ENCODE measurements at regions not wholly inside any gene's neighbourhood (a gene's known extent, or its start where the extent isn't known, plus 50 kb on each side); places are given as distances from the start of the nearest gene placed in this dataset.

- DNase-seq (ENCODE audit: low read depth) = no peak
- in situ Hi-C loops (cut with HindIII; ENCODE audit: low pct_unique_long_range_greater_than_20kb, low sequenced_read_pairs) = no loop called here
These were observed 147.7 kb upstream of the WNT4 start for GRCh38 chr1:22290611-22291010.

GRCh38 chr1:22291057-22291456, 148.2 kb upstream of the WNT4 start:
- DNase-seq (ENCODE audit: low read depth) = no peak
- in situ Hi-C loops (cut with HindIII; ENCODE audit: low pct_unique_long_range_greater_than_20kb, low sequenced_read_pairs) = no loop called here

GRCh38 chr1:22291494-22291893, 148.6 kb upstream of the WNT4 start:
- DNase-seq (ENCODE audit: low read depth) = no peak
- in situ Hi-C loops (cut with HindIII; ENCODE audit: low pct_unique_long_range_greater_than_20kb, low sequenced_read_pairs) = no loop called here

- in situ Hi-C loops (cut with HindIII; ENCODE audit: low pct_unique_long_range_greater_than_20kb, low sequenced_read_pairs) = no loop called here
- no peak for DNase-seq (ENCODE audit: low read depth)
These were observed 149.3 kb upstream of the WNT4 start for GRCh38 chr1:22292011-22292788.

GRCh38 chr1:22295396-22295795, 152.5 kb upstream of the WNT4 start:
- DNase-seq (ENCODE audit: low read depth) = no peak
- in situ Hi-C loops (cut with HindIII; ENCODE audit: low pct_unique_long_range_greater_than_20kb, low sequenced_read_pairs) = no loop called here

- no peak for DNase-seq (ENCODE audit: low read depth)
These were observed 153.0 kb upstream of the WNT4 start for GRCh38 chr1:22295856-22296255.

GRCh38 chr1:22296701-22297591, 154.0 kb upstream of the WNT4 start:
- in situ Hi-C loops (cut with HindIII; ENCODE audit: low pct_unique_long_range_greater_than_20kb, low sequenced_read_pairs) = no loop called here

More at GRCh38 chr1:22295856-22296255, 153.0 kb upstream of the WNT4 start:
- in situ Hi-C loops (cut with HindIII; ENCODE audit: low pct_unique_long_range_greater_than_20kb, low sequenced_read_pairs) = no loop called here

GRCh38 chr1:22297999-22298398, 153.7 kb upstream of the ZBTB40 start:
- in situ Hi-C loops (cut with HindIII; ENCODE audit: low pct_unique_long_range_greater_than_20kb, low sequenced_read_pairs) = no loop called here

More at GRCh38 chr1:22296701-22297591, 154.0 kb upstream of the WNT4 start:
- DNase-seq (ENCODE audit: low read depth) = no peak

GRCh38 chr1:22303816-22304215, 147.8 kb upstream of the ZBTB40 start:
- in situ Hi-C loops (cut with HindIII; ENCODE audit: low pct_unique_long_range_greater_than_20kb, low sequenced_read_pairs) = no loop called here

More at GRCh38 chr1:22297999-22298398, 153.7 kb upstream of the ZBTB40 start:
- no peak for DNase-seq (ENCODE audit: low read depth)

GRCh38 chr1:22309572-22309971, 142.1 kb upstream of the ZBTB40 start:
- DNase-seq (ENCODE audit: low read depth) = no peak
- in situ Hi-C loops (cut with HindIII; ENCODE audit: low pct_unique_long_range_greater_than_20kb, low sequenced_read_pairs) = no loop called here

More at GRCh38 chr1:22303816-22304215, 147.8 kb upstream of the ZBTB40 start:
- no peak for DNase-seq (ENCODE audit: low read depth)

GRCh38 chr1:22311461-22311860, 140.2 kb upstream of the ZBTB40 start:
- in situ Hi-C loops (cut with HindIII; ENCODE audit: low pct_unique_long_range_greater_than_20kb, low sequenced_read_pairs) = no loop called here

GRCh38 chr1:22313321-22313720, 138.3 kb upstream of the ZBTB40 start:
- in situ Hi-C loops (cut with HindIII; ENCODE audit: low pct_unique_long_range_greater_than_20kb, low sequenced_read_pairs) = no loop called here
- no peak for DNase-seq (ENCODE audit: low read depth)

More at GRCh38 chr1:22311461-22311860, 140.2 kb upstream of the ZBTB40 start:
- DNase-seq (ENCODE audit: low read depth) = no peak

GRCh38 chr1:22314706-22315105, 136.9 kb upstream of the ZBTB40 start:
- in situ Hi-C loops (cut with HindIII; ENCODE audit: low pct_unique_long_range_greater_than_20kb, low sequenced_read_pairs) = no loop called here
- no peak for DNase-seq (ENCODE audit: low read depth)

- in situ Hi-C loops (cut with HindIII; ENCODE audit: low pct_unique_long_range_greater_than_20kb, low sequenced_read_pairs) = no loop called here
- DNase-seq (ENCODE audit: low read depth) = no peak
These were observed 136.2 kb upstream of the ZBTB40 start for GRCh38 chr1:22315315-22316078.

- in situ Hi-C loops (cut with HindIII; ENCODE audit: low pct_unique_long_range_greater_than_20kb, low sequenced_read_pairs) = no loop called here
- no peak for DNase-seq (ENCODE audit: low read depth)
These were observed 134.3 kb upstream of the ZBTB40 start for GRCh38 chr1:22317231-22317919.

GRCh38 chr1:22317920-22318243, 133.8 kb upstream of the ZBTB40 start:
- no peak for DNase-seq (ENCODE audit: low read depth)
- in situ Hi-C loops (cut with HindIII; ENCODE audit: low pct_unique_long_range_greater_than_20kb, low sequenced_read_pairs) = no loop called here

GRCh38 chr1:22318279-22318981, 133.2 kb upstream of the ZBTB40 start:
- in situ Hi-C loops (cut with HindIII; ENCODE audit: low pct_unique_long_range_greater_than_20kb, low sequenced_read_pairs) = no loop called here
- no peak for DNase-seq (ENCODE audit: low read depth)

- DNase-seq (ENCODE audit: low read depth) = no peak
- in situ Hi-C loops (cut with HindIII; ENCODE audit: low pct_unique_long_range_greater_than_20kb, low sequenced_read_pairs) = no loop called here
These were observed 132.0 kb upstream of the ZBTB40 start for GRCh38 chr1:22319608-22320007.
